Hematopoietic multipotent progenitor cell (in vitro differentiated cells): ENCODE measurements at regions not wholly inside any gene's neighbourhood (a gene's known extent, or its start where the extent isn't known, plus 50 kb on each side); places are given as distances from the start of the nearest gene placed in this dataset.

Source experiments
- DNase-seq, 3 donors: peaks; one replicate each; pipeline ENCODE4 v3.0.0-alpha.2; 2011 to 2015; ENCODE audit warnings: low read depth in 2 of 3, low spot score in 2 of 3

GRCh38 chr2:150601280-150602038 is 114.0 kb upstream of the RND3 start:
- DNase-seq: no peak

GRCh38 chr2:150599889-150600288 is 112.4 kb upstream of the RND3 start:
- DNase-seq: no peak

GRCh38 chr2:150598383-150598782 is 110.9 kb upstream of the RND3 start:
- DNase-seq: no peak

DNA sequence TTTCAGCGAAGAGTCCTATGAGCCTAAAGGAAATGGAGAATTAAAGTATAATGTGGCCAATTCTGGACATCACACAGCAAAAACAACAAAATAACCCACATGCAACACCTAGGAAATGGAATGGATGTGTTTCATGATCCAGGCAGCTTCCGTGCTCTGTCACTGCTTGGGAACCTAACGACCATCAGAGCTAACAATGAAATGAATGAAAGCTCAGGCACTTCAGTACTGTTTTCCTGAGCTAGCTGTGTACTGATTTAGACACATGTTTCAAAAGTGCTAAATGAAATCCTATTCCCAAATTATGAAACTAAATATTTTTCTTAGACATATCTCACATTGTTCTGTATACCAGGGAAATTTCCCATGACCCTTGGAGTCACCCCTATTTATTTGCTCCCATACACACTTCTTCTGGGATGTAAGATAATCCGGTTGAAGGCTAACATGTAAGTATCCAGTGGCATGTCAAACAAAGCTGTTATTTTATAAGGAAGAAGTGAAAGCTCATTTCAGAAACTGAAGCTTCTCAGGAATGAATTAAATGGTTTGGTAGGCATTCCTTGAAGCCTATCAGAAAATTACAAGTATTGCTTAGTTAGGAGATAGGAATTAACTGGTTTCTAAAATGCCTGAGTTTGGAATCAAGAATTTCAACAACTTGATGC is 108.5 kb upstream of the RND3 start:
- DNase-seq: no peak

GRCh38 chr2:150594299-150594698 is 106.8 kb upstream of the RND3 start:
- DNase-seq: no peak

DNA sequence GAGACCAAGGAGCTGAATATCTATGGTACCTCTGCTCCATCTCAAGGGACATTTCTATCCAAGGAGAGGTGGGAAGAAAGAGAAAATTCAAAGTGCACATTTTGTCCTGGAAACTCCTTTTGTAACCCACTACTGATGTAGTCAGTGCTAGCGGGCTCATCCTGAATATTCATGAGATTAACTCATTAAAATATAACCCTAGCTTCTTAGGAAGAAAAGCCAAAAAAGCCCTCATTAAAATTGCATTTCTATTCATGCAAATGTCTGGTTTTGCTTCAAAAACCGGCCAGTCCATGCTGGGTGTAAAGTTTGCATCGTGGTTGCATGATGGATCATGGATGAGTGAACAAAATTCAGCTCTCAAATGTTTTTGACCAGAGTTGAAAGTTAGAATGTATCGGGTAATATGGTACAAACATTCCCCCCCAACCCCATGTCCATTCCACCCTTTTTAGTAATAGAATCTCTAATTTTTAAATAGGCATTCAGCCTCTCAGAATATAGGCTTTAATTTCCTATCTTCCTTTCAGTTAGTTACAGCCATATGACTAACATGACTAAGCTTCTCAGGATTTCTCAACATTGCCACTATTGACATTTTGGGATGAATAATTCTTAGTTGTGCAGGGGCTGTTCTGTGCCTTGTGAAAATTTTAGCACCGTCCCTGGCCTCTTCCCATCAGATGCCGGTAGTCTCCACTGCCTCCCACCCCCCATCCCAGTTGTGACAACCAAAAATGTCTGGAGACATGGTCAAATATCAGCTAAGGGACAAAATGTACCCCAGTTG is 104.2 kb upstream of the RND3 start:
- no peak for DNase-seq

DNA sequence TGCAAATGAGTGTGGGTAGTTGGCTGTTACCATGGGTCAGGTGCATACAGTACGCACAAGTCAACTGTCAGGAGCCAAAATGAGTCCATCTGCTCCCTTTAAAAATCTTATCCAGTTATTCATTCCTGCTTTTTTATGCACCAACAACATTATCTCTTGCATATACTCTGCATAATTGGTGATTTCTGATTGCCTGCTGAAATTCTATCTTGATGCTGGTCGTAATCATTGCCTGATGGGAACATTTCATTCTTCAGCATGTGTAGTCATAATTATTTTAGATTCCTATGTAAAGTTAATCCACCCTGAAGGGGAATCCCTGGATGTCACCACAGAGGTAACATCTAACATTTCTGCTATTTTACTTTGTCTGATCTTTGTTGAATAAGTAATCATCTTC is 102.2 kb upstream of the RND3 start:
- DNase-seq: no peak

DNA sequence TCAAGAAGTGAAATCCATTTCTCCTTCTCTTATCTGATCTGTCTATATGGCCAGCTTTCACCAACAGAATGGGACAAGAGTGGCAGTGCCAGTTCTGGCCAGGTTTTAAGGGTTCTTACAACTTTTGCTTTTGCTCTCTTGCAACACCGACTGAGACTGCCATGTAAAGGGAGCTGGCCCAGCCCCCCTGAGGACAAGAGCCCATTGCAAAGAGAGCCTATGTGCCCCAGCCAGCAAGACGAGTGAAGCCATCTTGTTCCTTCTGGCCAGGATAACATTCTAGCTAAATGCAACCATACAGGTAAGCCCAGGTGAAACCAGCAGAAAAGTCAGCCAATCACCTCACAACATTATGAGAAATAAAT is 101.0 kb upstream of the RND3 start:
- no peak for DNase-seq

DNA sequence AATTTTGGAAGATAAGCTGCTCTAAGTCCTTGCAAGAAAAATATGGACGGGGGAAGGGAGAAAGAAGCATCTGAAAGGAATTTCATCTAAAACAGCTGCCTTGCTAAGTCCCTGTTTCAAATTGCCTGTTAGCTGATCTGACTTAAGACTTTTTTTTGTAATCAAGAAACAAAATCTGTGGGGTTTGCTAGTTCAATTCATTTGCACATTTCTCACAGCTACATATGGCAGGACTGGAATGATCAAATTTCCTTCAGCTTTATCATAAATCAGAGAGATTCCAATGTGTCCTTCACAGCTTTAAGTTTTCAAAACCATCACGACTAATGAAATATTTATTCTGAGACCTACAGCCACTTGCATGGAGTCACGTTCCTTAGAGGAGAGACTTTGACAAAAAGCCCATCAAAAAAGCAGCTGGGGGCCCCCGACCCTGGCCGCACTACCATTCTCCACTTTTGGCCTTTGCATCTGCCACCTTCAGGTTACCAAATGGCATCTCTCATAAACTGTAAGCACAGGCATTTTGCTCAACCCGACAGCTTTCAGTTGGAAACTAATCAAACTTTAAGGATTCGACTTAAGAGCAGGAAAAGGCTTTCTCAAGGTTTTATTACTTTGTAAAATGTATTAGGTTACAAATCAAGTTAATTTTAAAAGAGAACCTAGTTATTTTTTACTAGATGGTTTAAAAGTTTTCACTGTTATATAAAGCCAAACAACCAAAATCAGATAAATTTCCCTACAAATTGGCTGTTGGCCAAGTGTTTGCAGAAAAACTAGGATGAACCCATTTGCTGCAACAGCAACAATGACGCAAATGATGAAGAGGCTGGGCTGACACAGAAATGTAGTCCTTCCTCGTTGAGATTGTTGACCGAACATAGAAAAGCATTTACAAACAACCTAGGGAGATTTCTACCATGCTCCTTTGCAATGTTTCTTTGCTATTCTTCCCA is 100.4 kb upstream of the RND3 start:
- DNase-seq: no peak

DNA sequence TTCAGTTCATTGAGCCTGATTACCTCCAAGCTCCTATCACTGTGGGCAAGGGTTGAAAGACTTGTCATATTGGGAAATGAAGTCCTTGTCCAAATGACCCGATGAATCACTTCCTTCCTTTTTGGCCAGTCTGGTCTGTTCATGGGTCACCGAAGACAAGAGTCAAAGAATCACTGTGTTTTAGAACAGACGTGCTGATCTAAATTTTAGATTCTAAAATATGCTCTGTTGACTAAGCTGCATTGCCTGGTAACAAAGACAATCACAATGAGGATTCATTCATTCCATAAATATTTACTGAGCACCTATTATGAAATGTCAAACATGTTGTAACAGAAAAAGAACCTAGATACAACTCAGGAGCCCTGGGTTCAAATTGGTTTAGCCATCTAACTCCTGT is 99.4 kb upstream of the RND3 start:
- DNase-seq: no peak

DNA sequence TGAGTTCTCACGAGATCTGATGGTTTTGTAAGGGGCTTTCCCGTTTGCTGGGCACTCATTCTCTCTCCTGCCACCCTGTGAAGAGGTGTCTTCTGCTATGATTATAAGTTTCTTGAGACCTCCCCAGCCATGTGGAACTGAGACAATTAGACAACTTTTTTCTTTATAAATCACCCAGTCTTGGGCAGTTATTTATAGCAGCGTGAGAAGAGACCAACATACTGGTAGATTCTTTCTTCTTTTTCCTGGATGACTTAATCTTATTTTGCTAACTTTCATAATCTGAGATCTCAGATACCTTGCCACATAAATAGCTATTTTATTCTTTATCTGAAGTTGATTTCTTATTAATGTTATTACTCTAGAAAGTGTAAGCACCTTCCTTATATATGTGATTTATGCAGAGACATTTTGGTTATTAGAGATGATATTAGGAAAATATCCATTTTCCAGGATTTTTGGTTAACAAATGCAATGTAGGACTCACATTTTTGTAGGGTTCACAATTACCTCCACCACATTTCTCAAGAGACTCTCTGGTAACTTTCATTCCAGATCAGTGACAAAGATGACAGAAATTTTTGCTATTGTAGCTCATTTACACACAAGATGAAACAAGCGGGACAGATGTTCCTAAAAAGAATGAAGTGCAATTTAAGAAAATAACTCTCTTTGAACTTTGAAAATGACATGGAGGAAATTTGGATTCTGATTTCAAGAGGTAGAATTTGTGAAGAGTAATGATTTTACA is 97.9 kb upstream of the RND3 start:
- DNase-seq: no peak

GRCh38 chr2:150584081-150584480 is 96.6 kb upstream of the RND3 start:
- no peak for DNase-seq

GRCh38 chr2:150581717-150582472 is 94.4 kb upstream of the RND3 start:
- DNase-seq: no peak

GRCh38 chr2:150578481-150578880 is 91.0 kb upstream of the RND3 start:
- DNase-seq: no peak

DNA sequence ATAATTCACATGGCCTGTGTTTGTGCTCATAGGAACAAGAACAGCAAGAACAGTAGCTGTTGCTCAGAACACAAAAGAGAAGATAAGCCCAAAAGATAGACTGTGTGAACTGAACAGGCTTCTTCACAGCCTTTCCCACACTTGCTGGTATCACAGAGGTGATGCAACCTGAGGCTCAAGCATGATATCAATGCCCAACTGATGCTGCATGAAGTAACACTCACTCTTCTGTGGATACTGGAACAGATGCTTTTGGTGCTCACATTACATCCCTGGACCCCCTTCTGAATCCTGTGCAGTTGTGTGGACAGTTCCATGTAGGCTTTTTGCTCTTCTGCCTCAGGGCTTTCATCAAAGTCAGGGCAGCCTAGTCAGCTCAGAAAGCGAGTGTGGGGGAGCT is 88.4 kb upstream of the RND3 start:
- no peak for DNase-seq

- no peak for DNase-seq
Observed at GRCh38 chr2:150572961-150573395, 85.5 kb upstream of the RND3 start.

- DNase-seq: no peak
Observed at GRCh38 chr2:150572194-150572766, 84.8 kb upstream of the RND3 start.

DNA sequence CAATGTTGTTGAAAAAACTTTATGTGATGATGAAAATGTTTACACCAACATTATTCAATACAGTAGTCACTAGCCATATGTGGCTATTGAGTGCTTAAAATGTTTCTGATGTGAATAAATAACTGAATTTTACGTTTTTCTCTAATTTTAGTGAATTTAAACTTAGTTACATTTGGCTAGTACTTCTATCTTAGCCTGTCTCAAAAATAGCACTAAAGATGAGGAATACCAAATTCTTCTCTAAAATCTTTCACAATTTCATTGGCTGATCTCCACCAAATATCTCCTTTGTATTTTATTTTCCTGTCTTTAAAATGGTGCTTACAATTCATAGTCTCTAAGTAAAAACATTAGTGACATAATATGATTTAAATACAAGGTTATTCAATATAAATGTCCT is 83.7 kb upstream of the RND3 start:
- no peak for DNase-seq

DNA sequence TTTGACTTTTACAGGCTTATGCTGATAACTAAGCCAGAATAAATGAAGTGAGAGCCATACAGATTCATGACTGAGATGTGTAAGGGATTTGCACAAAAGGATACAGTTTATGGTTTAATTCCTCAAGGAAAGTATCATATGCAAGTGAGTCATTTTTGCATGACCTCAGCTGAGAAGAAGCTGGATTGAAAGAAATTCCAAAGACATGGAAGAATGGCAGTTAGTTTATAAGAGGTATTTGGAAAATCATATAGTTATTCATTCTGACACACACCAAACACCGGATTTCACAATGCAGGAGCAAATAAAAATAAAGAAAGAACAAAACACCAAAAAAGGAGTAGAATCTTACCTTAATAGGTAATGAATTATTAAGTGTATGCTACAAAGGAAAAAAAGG is 83.2 kb upstream of the RND3 start:
- no peak for DNase-seq
